Hematopoietic multipotent progenitor cell (in vitro differentiated cells): ENCODE measurements at regions not wholly inside any gene's neighbourhood (a gene's known extent, or its start where the extent isn't known, plus 50 kb on each side); places are given as distances from the start of the nearest gene placed in this dataset.

Experiments
- DNase-seq, 3 donors: peaks; one replicate each; pipeline ENCODE4 v3.0.0-alpha.2; 2011 to 2015; ENCODE audit warnings: low read depth in 2 of 3, low spot score in 2 of 3

- no peak for DNase-seq
Measured at GRCh38 chrX:69085151-69085550, 80.1 kb downstream of the PJA1 start.

DNA sequence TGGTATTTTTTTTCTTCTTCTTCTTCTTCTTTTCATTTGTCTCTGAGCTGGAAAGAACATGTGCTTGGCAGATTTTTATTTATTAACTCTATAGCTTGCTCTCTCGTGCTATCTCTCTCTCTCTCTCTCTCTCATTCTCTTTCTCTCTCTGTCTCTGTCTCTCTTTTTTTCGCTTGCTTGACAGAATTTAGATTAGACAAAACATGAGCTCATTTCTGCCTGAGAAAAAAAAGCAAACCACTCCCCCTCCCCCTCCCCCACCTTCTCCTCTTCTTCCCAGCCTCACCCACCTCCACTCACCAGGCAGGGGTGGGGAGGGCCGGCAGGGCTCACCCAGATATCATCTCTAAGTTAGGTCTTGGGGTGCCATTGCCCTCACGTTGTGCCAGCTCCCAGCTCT lies 81.5 kb downstream of the PJA1 start:
- no peak for DNase-seq

- no peak for DNase-seq
Measured at GRCh38 chrX:69083361-69083760, 81.9 kb downstream of the PJA1 start.

DNA sequence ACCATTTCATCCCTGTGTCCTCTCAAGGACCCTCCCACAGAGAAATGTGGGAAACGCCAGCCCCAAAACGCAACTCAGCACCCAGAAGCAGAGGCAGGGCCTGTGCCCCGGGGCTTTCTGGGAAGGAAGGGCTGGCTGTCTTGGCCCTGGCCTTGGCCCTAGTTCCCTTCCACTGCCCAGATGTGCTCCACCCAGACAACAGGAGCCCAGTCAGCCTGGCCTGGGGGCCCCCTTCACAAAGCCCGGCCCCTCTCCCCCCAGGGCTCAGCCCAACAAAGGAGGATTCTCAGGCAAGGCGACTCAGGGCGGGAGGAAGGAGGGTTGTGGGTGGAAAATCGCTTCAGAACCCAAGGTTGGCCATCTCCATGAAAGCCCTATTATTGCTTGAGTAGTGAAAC lies 82.5 kb downstream of the PJA1 start:
- DNase-seq: no peak

- no peak for DNase-seq
Measured at GRCh38 chrX:69082055-69082752, 83.0 kb downstream of the PJA1 start.

GRCh38 chrX:69080855-69081465 lies 84.3 kb downstream of the PJA1 start:
- no peak for DNase-seq

DNA sequence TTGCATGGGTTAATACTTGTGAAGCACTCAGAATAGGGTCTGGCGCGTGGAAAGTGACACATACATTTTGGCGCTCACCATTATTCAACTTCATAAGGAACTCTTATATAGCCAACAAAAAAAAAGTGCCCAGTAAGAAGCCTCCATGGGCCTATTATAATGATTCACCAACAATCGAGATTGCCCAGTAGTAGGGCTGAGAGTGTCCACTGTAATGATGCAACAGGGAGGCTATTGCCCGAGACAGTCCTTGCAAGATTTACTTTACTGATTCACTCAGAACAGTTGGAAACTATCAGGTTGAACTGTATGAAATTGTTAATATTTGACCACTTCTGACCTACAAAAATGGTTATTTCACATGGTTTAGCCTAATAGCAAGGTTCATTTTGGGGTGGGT lies 86.0 kb downstream of the PJA1 start:
- no peak for DNase-seq

DNA sequence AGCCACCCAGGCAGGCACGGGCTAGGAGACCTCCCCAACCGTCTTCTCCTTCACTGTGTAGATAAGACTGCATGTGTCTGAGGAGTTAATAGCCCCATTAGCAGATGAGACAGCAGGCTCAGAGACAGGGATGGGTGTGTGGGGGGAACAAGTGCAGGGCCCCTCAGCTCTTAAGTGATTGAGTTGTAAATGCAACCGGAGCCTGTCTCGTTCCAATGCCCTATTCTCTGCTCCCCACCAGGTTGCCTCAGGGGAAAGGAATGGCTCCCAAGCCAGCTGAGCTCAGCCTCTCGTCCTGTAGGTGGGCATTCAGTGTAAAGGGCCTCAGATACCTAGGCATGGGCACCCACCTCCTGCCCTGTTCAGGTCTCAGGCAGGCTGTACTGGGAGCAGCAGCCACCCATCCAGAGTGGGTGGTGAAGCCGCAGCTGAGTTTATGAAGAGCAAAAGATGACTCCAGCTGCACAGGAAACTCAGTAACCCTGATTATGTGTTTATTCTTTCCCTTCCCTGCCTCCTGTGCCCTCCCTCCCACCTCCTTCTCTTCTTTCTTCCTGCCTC lies 87.3 kb downstream of the PJA1 start:
- no peak for DNase-seq

DNA sequence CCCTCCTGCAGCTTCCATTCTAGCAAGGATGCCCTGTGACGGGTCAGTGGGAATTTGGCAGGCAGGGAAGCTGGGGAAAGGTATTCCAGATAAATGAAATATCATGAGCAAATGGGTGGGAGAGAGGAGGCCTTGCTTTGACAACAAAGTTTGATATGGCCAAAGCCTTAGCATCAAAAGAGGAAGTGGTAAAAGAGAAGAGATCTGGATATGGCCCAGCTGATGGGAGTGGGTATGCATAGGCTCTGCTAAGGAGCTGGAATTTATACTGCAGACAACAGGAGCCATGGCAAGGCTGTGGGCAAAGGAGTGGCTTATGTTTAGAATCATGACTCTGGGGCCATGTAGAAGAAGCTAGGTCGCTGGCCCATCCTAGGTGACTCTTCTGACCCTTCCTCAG lies 89.2 kb downstream of the PJA1 start:
- peak in 1 of 3 donors; percentile 25 for DNase-seq

DNA sequence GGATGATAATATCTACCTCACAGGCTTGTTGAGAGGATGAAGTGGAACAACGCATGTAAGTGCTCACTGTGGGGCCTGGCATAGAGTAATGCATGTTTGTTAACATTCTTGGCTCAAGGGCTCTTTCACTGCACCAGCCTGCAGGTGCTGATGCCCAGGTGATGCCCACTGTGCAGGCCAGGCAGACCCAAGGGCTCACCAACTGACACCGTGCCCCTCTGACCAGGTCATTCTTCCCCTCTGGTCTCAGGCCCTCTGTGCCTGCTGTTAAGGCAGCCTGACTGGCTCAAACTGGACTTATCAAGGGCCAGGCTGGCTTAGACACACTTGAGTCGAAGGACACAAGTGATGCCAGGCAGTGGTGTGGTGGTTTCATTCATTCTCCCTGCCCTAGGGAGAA lies 90.5 kb downstream of the PJA1 start:
- no peak for DNase-seq

DNA sequence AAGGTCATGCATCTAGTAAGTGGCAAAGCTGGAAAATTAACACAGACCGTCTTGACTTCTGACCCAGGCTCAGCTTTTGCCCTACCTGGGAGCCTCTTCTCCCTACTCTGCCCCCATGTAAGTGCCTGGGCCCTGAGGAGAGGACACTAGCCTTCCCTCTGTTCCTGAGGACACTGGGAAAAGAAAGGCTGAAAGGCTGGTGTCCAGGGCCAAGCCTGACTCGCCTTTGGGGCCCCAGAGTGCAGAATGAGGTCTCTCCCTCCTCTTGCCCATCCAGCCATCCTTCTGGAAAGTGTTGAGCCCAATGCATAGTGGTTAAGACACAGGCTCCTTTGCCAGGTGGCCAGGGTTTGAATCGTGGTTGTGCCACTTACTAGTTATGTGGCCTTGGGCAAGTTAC lies 91.5 kb downstream of the PJA1 start:
- DNase-seq: no peak

- no peak for DNase-seq
Measured at GRCh38 chrX:69073241-69073640, 92.0 kb downstream of the PJA1 start.

DNA sequence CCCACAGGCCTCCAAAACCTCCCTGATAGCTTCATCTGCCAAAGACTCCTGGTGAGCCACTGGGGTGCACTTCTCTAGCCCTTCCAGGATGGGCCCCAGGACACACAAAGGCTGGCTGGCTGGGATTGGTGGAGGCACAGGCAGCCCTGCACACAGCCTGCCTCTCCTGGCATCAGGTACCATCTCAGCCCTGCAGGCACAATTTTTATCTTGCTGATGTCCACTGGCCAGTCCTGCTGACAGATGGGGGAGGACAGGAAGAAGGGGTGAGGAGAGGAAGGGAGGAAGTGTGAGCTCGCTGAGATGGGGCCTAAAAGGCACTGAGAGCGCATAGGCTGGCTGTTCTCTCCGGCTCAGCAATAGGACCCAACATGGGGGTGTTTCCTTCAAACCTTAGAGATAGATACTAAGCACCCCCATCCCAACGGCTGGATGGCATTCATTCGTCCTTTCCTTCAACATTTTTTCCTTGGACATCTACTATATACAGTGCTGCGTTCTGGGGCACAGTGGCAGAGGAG lies 92.7 kb downstream of the PJA1 start:
- no peak for DNase-seq

GRCh38 chrX:69070949-69071650 lies 94.2 kb downstream of the PJA1 start:
- no peak for DNase-seq

DNA sequence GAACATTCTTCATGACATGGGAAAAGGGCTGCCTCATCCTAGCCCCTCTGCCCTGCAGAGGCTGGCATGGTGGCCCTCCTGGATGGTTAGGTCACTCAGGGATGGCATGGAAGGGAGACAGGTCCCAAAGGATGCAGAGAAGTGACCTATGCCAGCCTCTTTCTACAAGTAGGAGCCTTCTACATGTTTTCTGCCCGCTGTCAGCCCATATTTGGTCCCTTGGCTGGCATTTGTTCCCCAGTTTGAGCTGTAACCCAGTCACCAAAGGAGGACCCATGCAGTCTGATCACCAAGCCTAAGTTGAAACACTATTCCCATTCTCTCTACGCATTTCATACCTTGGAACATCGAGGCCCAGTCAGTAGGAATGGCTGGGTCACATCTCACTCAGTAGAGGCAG lies 95.4 kb downstream of the PJA1 start:
- no peak for DNase-seq

GRCh38 chrX:69069086-69069445 lies 96.2 kb downstream of the PJA1 start:
- DNase-seq: no peak

- no peak for DNase-seq
Measured at GRCh38 chrX:69068301-69069085, 96.8 kb downstream of the PJA1 start.

- no peak for DNase-seq
Measured at GRCh38 chrX:69067841-69068240, 97.4 kb downstream of the PJA1 start.

DNA sequence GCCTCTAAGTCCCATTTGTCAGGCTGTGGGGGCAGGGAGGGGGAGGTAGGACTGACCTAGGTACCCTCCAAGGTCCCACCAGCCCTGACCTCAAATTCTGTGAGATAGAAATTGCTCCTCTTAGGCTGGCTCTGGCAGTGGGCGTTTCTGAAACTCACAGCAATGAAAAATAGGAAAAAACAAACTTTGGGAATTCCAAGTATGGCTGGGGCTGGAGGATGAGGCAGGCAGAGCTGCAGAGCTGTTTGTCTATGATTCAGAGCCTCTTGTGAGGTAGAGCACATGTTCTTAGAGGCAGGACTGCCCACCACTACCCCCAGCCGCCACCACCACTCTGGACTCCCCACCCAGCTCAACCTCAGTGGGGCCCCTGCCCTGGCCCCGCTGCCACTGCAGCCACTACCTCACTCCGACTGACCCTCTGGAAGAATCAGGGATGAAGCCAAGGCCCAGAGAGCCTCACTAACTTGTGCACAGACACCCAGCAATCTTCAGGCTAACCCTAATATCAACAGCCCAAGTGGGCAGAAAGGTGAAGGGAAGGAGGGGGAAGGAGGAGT lies 98.2 kb downstream of the PJA1 start:
- DNase-seq: no peak

DNA sequence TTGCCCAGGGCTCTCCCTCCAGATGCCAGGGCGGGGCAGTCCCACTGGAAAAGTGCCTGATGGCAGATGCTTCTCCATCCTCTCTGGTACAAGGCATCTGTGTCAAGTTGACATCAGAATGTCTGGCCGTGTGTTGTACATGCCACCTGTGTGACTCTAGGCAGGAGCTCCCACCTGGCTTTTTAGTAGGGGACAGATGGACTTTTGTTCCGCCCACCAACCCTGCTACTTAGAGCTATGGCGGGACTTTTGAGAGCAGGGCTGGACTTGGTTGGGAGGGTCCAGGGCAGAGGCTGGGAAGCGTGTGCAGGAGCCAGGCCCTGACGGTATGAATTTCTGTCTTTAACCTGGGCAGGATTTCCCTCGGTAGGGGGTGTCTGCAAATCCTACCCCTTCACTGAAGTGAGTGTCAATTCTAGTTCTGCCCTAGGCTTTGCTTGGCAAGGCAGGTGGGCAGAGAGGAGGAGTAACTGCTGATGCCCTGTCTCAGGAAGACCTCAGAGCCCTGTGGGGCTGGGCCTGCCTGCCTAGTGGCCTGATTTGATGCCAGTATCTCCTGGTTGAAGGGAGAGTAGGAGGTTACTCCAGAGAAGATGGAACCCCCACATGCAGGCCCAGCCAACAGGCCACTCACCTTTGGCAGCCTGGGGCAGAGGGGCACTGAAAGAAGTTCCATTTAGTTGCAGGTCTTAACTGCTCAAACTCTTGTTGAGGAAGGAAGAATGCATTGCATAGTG lies 99.1 kb downstream of the PJA1 start:
- no peak for DNase-seq
